ENCODE measurements at regions not wholly inside any gene's neighbourhood (a gene's known extent, or its start where the extent isn't known, plus 50 kb on each side); places are given as distances from the start of the nearest gene placed in this dataset.
A peak's percentile ranks its signal among the peaks of the same experiment; 100 is the strongest.

GRCh38 chr18:34648269-34648985 is 61.7 kb upstream of the DTNA start:
- no peak for TF ChIP-seq CTCF (conservative IDR thresholded peaks at IDR 0.05)
- 91 to 100% methylated on average over 3 of the region's 3 CpGs for WGBS, 2 experiments (ENCODE audit: insufficient coverage in 1 of 2, insufficient read length in 1 of 2)
- H3K9ac ChIP-seq (ENCODE audit: extremely low read depth, low read length, poor library complexity, severe bottlenecking) = no peak overlapping the region
- Mint-ChIP-seq H3K36me3 (ENCODE audit: low read depth) (peaks cover 3% of the 10 kb centered on the region), H3K4me1 (peaks cover 27% of the 10 kb centered on the region), H3K9me3 (no peaks in the 10 kb centered on the region), H3K27ac (peak overlapping the region; percentile 2), H3K4me3 (no peak overlapping the region), H3K27me3 (ENCODE audit: insufficient read depth) (no peaks in the 10 kb centered on the region)
- H3K27me3 ChIP-seq (ENCODE audit: control insufficient read depth, insufficient read depth, low read length, poor library complexity, severe bottlenecking) = no peaks in the 10 kb centered on the region
- H3K27ac ChIP-seq (ENCODE audit: low read depth, low read length) = no peak overlapping the region
- peaks cover 8% of the 10 kb centered on the region for H3K9me3 ChIP-seq (ENCODE audit: control insufficient read depth, low read length)
- peaks cover 3% of the 10 kb centered on the region for H3K4me1 ChIP-seq (ENCODE audit: control insufficient read depth, insufficient read depth, low read length)
- no peak for DNase-seq
- H3K4me3 ChIP-seq (ENCODE audit: low read length) = no peak overlapping the region
- no peaks in the 10 kb centered on the region for H3K36me3 ChIP-seq (ENCODE audit: control insufficient read depth, insufficient read depth, low read length)

- Mint-ChIP-seq H3K36me3 (ENCODE audit: low read depth) (peaks cover 3% of the 10 kb centered on the region), H3K27ac (no peak overlapping the region), H3K27me3 (ENCODE audit: insufficient read depth) (no peaks in the 10 kb centered on the region), H3K4me3 (no peak overlapping the region), H3K9me3 (no peaks in the 10 kb centered on the region), H3K4me1 (peaks cover 29% of the 10 kb centered on the region)
- H3K27ac ChIP-seq (ENCODE audit: low read depth, low read length) = no peak overlapping the region
- 87 to 91% methylated on average over 4 of the region's 4 CpGs for WGBS, 2 experiments (ENCODE audit: insufficient coverage in 1 of 2, insufficient read length in 1 of 2)
- no peak overlapping the region for H3K4me3 ChIP-seq (ENCODE audit: low read length)
- no peak overlapping the region for H3K9ac ChIP-seq (ENCODE audit: extremely low read depth, low read length, poor library complexity, severe bottlenecking)
- H3K9me3 ChIP-seq (ENCODE audit: control insufficient read depth, low read length) = peaks cover 8% of the 10 kb centered on the region
- peaks cover 3% of the 10 kb centered on the region for H3K4me1 ChIP-seq (ENCODE audit: control insufficient read depth, insufficient read depth, low read length)
- no peak for DNase-seq
- H3K27me3 ChIP-seq (ENCODE audit: control insufficient read depth, insufficient read depth, low read length, poor library complexity, severe bottlenecking) = no peaks in the 10 kb centered on the region
- H3K36me3 ChIP-seq (ENCODE audit: control insufficient read depth, insufficient read depth, low read length) = no peaks in the 10 kb centered on the region
- no peak for TF ChIP-seq CTCF (conservative IDR thresholded peaks at IDR 0.05)
These were observed 61.0 kb upstream of the DTNA start for GRCh38 chr18:34649080-34649479.

GRCh38 chr18:34650121-34650545 is 60.0 kb upstream of the DTNA start:
- Mint-ChIP-seq H3K4me3 (no peak overlapping the region), H3K27me3 (ENCODE audit: insufficient read depth) (no peaks in the 10 kb centered on the region), H3K36me3 (ENCODE audit: low read depth) (peaks cover 3% of the 10 kb centered on the region), H3K27ac (peak overlapping the region; percentile 84), H3K9me3 (no peaks in the 10 kb centered on the region), H3K4me1 (peaks cover 30% of the 10 kb centered on the region)
- TF ChIP-seq CTCF (conservative IDR thresholded peaks at IDR 0.05) = no peak
- Histone ChIP-seq H3K9ac (ENCODE audit: extremely low read depth, low read length, poor library complexity, severe bottlenecking) (no peak overlapping the region), H3K4me1 (ENCODE audit: control insufficient read depth, insufficient read depth, low read length) (peaks cover 3% of the 10 kb centered on the region), H3K9me3 (ENCODE audit: control insufficient read depth, low read length) (peaks cover 8% of the 10 kb centered on the region), H3K27ac (ENCODE audit: low read depth, low read length) (no peak overlapping the region), H3K36me3 (ENCODE audit: control insufficient read depth, insufficient read depth, low read length) (no peaks in the 10 kb centered on the region), H3K4me3 (ENCODE audit: low read length) (no peak overlapping the region), H3K27me3 (ENCODE audit: control insufficient read depth, insufficient read depth, low read length, poor library complexity, severe bottlenecking) (no peaks in the 10 kb centered on the region)
- no peak for DNase-seq
- 75 to 83% methylated on average over 4 to 5 of the region's 5 CpGs for WGBS, 2 experiments (ENCODE audit: insufficient coverage in 1 of 2, insufficient read length in 1 of 2)
